Stimulated activated naive CD8-positive, alpha-beta T cell treated with anti-CD3 and anti-CD28 coated beads, Interleukin-15, Interleukin-2, amounts not matched to agents 100 U/mL and 50 U/mL, for 24 hours (primary cell): ENCODE measurements at regions not wholly inside any gene's neighbourhood (a gene's known extent, or its start where the extent isn't known, plus 50 kb on each side); places are given as distances from the start of the nearest gene placed in this dataset.
"Not testable (repeated sequence)": the region's sequence is repeated elsewhere in the genome, so short reads cannot be mapped to it uniquely, and the experiment has no call there.

Experiments used
- ATAC-seq: fragments of 150-1000 bp; cut with Tn5 transposase; one replicate; pipeline ENCODE4 v1.10.0; 2021
- DNase-seq: peaks from one replicate; pipeline ENCODE4 v3.0.0; 2021

- peak; percentile 32 for ATAC-seq
These were observed 284.5 kb upstream of the CDYL start for GRCh38 chr6:4491501-4492260.

DNA sequence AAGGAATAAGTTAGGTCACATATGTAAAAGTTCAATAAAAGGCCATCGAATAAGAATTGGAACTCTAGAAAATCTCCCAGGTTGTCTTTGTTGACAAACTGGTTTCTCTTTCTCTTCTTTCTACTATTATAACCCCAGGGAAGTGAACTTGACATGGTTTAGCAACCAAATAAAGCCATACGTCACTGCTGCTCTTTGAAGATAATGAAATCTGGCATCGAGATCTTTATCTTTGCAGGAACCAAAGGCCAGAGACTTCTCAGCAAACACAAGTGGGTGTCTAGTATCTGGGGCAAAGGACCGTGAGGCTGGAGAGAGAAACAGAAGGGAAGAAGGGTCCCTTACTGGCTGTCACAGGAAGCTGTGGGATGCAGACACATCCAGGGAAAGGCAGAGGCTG lies 286.7 kb upstream of the CDYL start:
- no peak for ATAC-seq

More at GRCh38 chr6:4491501-4492260, 284.5 kb upstream of the CDYL start:
- DNase-seq: no peak

GRCh38 chr6:4488389-4488788 lies 287.8 kb upstream of the CDYL start:
- DNase-seq (no peak), ATAC-seq (no peak)

More for the DNA sequence above, 286.7 kb upstream of the CDYL start:
- no peak for DNase-seq

GRCh38 chr6:4487538-4487937 lies 288.7 kb upstream of the CDYL start:
- no peak for DNase-seq
- no peak for ATAC-seq

- DNase-seq (no peak), ATAC-seq (no peak)
These were observed 289.5 kb upstream of the CDYL start for GRCh38 chr6:4486568-4487315.

GRCh38 chr6:4485735-4486134 lies 290.5 kb upstream of the CDYL start:
- DNase-seq (no peak), ATAC-seq (no peak)

DNA sequence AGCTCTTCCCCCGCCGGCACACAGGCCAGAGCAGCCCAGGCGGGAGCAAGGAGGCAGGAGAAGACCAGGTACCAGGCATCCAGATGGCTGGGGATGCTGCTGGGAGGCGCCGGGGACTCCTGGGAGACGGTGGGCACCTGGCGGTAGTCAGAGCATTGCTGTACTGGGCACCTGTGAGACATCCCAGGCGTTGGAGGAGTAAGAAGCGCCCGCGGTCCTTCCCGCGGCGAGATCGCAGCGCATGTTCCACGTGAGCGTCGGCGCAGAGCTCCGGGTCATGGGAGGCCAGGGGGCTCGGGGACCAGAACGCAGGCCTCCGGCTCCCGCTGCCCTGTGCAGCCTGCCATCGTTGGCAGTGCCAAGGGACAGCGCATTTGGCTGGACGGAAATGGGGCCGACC lies 293.7 kb upstream of the CDYL start:
- ATAC-seq: no peak

GRCh38 chr6:4480788-4481735 lies 295.1 kb upstream of the CDYL start:
- ATAC-seq (no peak), DNase-seq (no peak)

More for the DNA sequence above, 293.7 kb upstream of the CDYL start:
- DNase-seq: no peak

DNA sequence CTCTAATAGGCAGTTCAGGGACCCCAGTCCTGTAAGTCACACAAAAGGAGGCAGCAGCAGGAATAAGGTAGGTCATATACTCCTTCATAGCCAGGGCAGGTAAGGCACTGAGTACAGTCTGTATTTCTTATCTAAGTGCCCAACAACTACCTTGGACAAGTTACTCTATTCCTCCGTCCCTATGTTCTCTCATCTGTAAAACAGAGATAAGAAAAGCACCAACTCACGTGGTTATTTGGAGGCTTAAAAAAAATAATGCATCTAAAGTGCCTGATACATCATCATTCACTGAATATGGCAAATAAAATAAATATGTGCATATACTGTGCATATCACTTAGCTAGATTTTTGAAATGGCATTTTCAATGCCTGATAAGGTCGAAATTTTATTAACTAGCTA lies 298.1 kb upstream of the CDYL start:
- DNase-seq (no peak), ATAC-seq (no peak)

DNA sequence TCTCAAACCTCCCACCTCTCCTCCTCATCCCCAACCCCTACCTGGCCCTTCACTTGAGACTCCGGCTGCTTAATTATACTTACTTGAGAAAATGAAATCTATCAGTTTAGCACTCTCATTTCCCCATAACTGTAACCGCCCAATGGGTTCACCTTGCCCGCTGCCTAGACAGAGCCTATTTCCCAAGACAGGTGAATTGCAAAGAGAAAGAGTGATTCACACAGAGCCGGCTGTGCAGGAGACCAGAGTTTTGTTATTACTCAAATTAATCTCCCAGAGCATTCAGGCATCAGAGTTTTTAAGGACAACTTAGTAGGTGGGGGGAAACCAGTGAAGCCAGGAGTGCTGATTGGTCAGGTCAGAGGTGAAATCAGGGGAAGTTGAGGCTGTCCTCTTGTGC lies 301.4 kb upstream of the CDYL start:
- no peak for ATAC-seq

DNA sequence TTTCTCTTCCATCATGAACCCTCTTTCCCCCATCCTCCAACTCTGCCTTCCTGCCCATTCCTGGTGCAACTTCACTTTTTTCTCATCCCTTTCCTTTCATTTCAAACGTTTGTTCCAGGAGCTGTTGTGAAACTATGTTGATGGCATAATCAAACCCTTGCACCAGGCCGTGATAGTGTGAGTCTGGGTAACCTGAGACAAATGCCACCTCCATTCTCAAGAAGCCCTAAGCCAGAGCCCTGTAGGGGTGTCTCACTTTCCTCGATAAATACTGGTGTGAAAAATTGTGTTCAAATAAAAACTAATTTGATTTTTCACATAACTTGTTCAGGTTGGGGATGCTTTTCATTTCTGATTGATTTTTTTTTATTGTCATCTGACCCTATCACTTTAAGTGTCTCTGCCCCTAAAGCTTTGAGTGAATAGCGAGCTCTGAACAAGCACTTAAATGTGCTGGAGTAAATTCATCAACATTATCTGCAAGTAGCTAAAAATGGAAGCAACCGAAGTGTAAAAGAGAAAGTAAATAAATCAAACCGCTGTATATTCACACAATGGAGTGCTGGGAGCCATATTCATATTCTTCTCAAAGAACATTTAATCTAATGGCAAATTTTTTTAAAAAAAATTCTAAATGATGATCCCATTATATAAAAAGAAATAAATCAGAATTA lies 303.1 kb upstream of the CDYL start:
- no peak for ATAC-seq
- no peak for DNase-seq

More for the DNA sequence above, 301.4 kb upstream of the CDYL start:
- DNase-seq: no peak

- no peak for DNase-seq
- no peak for ATAC-seq
These were observed 304.0 kb upstream of the CDYL start for GRCh38 chr6:4472222-4472621.

DNA sequence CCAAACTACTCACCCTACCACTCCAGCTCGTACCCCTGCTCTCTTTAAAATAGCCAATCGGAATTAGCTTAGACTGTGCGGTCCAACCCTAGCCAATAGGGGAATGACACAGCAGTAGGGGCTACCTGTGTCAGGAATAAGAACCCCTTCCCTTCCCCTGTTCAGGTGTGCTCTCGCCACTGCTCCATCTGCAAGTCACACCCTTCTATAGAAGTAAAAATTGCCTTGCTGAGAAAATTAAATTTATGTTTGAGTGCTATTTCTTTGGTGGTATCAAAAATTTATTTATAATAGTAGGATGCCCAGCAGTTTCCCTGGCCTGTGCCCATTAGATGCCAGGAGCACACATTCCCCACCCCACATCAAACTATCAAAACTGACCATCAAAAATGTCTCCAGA lies 304.7 kb upstream of the CDYL start:
- DNase-seq, ATAC-seq: not testable (repeated sequence)

DNA sequence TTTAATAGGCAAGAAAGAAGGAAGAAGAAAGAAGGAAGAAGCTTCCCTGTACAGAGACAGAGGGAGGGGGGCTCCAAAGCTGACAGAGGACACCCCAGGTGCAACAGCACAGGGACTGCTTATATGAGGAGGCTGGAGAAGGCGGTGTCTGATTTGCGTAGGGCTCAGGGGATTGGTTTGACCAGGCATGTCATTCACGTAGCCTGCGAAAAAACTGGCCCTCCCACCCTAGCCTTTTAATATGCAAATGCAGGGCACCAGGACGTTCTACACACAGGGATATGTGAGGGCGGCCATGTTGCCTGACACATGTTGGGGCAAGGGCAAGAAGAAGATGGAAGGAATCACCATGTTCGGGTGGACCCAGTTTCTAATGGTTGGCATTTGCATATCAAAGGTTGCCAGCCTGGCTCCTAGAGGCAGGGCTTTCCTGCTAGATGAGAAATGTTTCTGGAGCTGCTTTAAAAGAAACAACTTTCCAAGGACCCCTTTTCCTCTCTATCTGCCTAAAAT lies 305.4 kb upstream of the CDYL start:
- DNase-seq: no peak

DNA sequence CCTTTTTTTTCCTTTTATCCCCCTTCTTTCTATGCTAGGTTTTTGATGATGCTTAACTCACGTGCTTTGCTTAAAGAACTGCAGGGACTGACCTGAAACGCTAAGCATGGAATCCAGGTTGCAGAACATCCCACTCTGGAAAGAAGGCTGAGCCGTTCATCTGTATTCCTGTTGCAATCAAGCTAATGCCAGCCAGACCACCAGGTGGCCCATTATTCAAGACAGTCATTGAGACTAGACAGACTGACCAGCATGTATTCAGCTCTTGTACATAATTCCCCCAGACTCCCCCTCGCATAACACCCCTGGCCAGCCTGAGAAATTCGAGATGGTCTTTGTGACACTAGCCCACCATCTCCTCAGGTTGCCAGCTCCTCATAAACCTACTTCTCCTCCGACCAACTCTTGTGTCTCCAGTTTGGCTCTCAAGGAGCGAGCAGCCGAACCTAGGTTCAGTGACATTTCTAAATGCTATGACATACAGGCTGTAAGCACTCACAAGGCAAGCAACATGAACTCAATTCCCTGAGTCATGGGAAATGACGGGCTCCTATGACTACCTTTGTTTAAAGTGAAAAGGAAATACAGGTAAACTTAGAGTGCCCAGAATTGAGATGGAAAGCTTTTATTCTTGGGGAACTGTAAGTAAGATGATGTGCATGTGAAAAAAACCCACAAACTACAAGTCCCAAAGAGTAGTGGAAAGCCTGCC lies 309.3 kb upstream of the CDYL start:
- no peak for ATAC-seq
- no peak for DNase-seq

More for the DNA sequence above, 305.4 kb upstream of the CDYL start:
- no peak for ATAC-seq

DNA sequence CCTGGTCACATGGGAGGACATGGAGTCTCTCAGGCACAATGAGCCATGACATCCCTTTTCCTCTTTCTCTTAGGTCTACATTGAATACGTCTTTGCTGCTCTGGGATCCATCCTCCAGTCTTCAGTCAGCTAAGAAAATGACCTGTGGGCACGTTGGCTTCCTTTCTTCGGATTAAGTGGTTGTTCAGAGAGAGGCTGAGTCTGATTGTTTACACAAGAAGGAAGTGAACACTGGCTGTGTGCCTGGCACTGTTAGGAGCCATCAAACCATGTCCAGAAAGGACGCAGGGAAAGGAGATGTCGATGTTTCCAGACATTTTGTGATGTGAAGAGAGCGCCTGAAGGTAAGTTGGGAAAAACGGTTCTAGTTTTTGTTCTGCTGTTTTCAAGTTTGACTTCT lies 309.9 kb upstream of the CDYL start:
- DNase-seq (no peak), ATAC-seq (no peak)

GRCh38 chr6:4464638-4465037 lies 311.6 kb upstream of the CDYL start:
- DNase-seq (no peak), ATAC-seq (no peak)

- no peak for ATAC-seq
These were observed 313.0 kb upstream of the CDYL start for GRCh38 chr6:4463236-4463635.

GRCh38 chr6:4460586-4461475 lies 315.4 kb upstream of the CDYL start:
- DNase-seq: no peak
- ATAC-seq: no peak

More at GRCh38 chr6:4463236-4463635, 313.0 kb upstream of the CDYL start:
- no peak for DNase-seq

GRCh38 chr6:4459996-4460395 lies 316.2 kb upstream of the CDYL start:
- ATAC-seq (no peak), DNase-seq (no peak)
